ENCODE measurements at regions not wholly inside any gene's neighbourhood (a gene's known extent, or its start where the extent isn't known, plus 50 kb on each side); places are given as distances from the start of the nearest gene placed in this dataset.

- no peak for DNase-seq
Observed at GRCh38 chr1:87685311-87686135, 356.8 kb downstream of the LMO4 start.

- no peak for DNase-seq
Observed at GRCh38 chr1:87686136-87686495, 357.4 kb downstream of the LMO4 start.

GRCh38 chr1:87686671-87687070 is 358.0 kb downstream of the LMO4 start:
- no peak for DNase-seq

GRCh38 chr1:87688136-87688535 is 359.5 kb downstream of the LMO4 start:
- no peak for DNase-seq

- DNase-seq = no peak
Observed at GRCh38 chr1:87689487-87689886, 360.8 kb downstream of the LMO4 start.

GRCh38 chr1:87696483-87696882 is 367.8 kb downstream of the LMO4 start:
- DNase-seq = no peak

GRCh38 chr1:87702455-87702854 is 373.8 kb downstream of the LMO4 start:
- DNase-seq = no peak

- DNase-seq = no peak
Observed at GRCh38 chr1:87705233-87705632, 376.6 kb downstream of the LMO4 start.

- no peak for DNase-seq
Observed at GRCh38 chr1:87706203-87706602, 377.5 kb downstream of the LMO4 start.

- DNase-seq = no peak
Observed at GRCh38 chr1:87706779-87707228, 378.1 kb downstream of the LMO4 start.

- DNase-seq = no peak
Observed at GRCh38 chr1:87707411-87707810, 378.7 kb downstream of the LMO4 start.

GRCh38 chr1:87712261-87713010 is 383.8 kb downstream of the LMO4 start:
- no peak for DNase-seq

- no peak for DNase-seq
Observed at GRCh38 chr1:87714278-87714677, 385.6 kb downstream of the LMO4 start.

GRCh38 chr1:87715052-87715451 is 386.4 kb downstream of the LMO4 start:
- DNase-seq = no peak

- DNase-seq = no peak
Observed at GRCh38 chr1:87715471-87715870, 386.8 kb downstream of the LMO4 start.

- DNase-seq = no peak
Observed at GRCh38 chr1:87717157-87717670, 388.5 kb downstream of the LMO4 start.

- no peak for DNase-seq
Observed at GRCh38 chr1:87718241-87718950, 389.7 kb downstream of the LMO4 start.

- no peak for DNase-seq
Observed at GRCh38 chr1:87719658-87720057, 391.0 kb downstream of the LMO4 start.

GRCh38 chr1:87720561-87720960 is 391.9 kb downstream of the LMO4 start:
- DNase-seq = no peak

GRCh38 chr1:87723193-87723592 is 394.5 kb downstream of the LMO4 start:
- DNase-seq = no peak

GRCh38 chr1:87728169-87728568 is 399.5 kb downstream of the LMO4 start:
- DNase-seq = no peak

GRCh38 chr1:87730274-87731216 is 401.9 kb downstream of the LMO4 start:
- DNase-seq = no peak

Data from activated T-cell treated with anti-CD3 and anti-CD28 coated beads for 4 hours (primary cell).